GM19463 (cell line): ENCODE measurements at regions not wholly inside any gene's neighbourhood (a gene's known extent, or its start where the extent isn't known, plus 50 kb on each side); places are given as distances from the start of the nearest gene placed in this dataset.

ENCODE experiments used
- ATAC-seq: cut with Tn5 transposase; IDR thresholded peaks from one replicate; pipeline ENCODE4 v1.9.1; 2021; ENCODE audit warnings: mild to moderate bottlenecking, moderate library complexity; ENCODE audit not compliant: unreplicated experiment

DNA sequence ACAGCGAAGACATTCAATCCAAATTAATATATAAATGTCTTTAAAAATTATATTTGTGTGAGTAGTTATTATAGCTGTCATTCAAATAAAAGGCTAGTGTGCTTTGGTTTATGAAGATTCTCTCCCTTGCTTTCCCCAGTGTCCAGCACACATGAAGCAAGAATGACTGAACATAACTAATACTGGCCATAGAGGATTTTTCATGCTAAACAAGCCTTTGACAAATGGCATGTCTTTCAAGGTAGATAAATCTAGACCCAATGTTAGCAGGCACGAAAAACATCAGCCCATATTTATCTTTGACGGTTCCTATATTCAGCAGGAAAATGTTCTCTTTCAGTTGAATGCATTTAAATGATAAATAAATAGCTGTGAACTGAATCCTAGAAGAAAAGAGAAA lies 1234.4 kb downstream of the EPHA7 start:
- no peak for ATAC-seq

DNA sequence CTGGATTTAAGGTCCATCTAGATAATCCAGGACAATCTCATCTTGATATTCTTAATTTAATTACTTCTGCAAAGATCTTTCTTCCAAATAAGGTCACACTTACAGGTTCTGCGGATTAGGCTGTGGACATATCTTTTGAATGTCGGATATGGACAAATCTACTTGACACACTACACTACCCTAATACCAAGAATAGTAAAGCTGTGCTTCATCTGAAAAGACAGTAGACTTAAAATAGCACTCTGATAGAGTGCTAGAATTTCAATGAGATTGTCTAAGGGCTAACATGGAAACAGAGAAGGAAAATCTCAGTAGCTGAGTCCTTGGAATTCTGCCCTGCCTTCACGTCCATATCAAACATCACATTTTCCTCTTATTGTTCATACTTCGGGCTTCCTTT lies 1238.0 kb downstream of the EPHA7 start:
- no peak for ATAC-seq

DNA sequence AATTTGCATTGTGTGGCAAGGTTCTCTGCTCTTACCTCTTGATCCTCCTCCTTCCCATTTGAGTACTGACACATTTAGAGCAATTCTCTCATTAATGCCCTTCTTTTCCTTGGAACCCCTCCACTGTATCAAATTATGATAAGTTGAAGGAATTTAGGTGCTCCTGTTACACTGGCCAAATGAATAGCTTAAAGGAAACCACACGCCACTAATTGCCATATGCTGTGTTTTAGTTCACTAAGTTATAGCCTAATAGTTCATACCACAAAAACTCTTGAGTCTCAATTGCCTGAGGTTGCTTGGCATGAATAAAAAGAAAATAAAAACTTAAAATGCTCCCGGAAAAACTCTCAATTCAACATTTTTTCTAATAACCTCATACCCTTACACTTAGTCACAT lies 1239.3 kb downstream of the EPHA7 start:
- ATAC-seq, result no peak

DNA sequence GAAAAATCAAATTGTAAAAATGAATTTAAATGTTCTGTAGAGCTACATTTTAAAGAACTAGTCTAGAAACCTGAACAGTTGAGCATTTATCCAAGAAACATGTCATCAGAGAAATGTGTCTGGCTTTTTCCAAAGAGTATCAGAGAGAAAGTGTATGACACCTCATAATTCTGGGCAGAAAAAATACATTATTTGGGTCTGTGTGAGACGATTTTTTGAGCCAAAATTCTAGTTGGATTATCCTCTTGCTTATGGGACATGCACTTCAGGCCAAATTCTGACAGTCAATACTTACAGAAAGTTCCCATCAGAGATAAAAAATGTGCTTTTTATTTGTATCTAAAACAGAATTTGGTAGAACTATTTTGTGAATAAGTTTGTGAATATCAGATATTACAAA lies 1242.7 kb downstream of the EPHA7 start:
- ATAC-seq, result no peak

DNA sequence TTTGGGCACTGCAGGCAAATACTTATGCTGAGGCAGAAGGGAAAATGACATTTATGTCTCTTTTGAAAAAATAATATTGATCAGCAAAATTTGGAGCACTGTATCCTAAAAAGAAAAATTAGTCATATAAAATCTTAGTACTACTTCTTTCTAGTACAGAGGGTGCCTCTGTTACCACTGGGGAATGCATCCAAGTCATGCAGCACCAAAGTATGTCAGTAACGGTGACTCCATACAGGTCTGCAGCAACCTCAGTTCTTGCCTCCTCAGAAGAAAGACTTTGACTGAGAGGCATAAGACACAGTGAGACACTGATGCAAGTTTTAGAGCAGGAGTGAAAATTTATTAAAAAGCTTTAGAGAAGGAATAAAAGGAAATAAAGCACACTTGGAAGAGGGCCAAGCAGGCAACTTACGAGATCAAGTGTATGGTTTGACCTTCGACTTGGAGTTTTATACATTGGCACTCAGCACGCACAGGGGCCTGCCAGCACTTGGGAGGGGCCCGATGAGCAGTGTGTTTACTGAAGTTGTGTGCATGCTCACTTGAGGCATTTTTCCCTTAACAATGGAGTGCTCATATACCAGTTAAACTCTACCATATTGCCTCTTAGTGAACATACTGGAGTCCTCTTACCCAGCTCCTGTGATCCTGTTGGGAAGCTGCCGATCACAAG lies 1244.8 kb downstream of the EPHA7 start:
- no peak for ATAC-seq

DNA sequence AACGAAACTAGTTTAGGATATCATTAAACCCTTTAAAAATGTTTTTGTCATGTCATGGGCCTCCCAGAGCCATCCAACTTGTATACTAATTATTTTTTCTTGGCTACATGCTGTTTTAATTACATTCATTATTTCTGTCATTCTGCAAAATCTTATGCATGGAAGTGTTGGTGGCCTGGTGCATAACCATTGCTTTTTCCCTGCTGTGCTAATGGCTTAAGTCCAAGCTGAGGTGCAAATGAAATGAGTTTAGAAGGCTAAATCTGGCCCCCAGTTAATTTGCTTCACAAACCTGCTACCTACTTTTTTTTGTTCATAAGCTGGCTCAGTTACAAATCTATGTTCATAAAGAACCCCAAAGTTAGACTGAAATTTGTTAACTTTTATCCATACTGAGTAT lies 1249.9 kb downstream of the EPHA7 start:
- no peak for ATAC-seq

DNA sequence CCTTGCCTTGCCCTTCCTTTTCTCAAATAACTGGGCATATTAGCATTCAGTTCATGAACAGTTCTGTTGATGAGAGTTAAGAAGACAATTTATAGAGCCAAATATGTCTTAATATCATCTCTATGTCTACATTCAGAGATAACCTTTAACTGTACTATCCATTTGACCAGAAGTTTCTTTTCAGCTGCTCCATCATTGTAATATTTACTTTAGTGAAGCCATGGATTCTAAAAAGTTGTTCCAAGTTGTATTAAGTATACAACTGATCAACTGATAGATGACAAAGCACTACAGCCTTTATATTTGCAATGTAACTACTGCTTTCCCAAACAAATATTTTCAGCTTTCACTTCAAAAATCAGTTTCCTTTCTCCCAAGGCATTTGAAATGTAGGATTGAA lies 1252.7 kb downstream of the EPHA7 start:
- ATAC-seq, result no peak

DNA sequence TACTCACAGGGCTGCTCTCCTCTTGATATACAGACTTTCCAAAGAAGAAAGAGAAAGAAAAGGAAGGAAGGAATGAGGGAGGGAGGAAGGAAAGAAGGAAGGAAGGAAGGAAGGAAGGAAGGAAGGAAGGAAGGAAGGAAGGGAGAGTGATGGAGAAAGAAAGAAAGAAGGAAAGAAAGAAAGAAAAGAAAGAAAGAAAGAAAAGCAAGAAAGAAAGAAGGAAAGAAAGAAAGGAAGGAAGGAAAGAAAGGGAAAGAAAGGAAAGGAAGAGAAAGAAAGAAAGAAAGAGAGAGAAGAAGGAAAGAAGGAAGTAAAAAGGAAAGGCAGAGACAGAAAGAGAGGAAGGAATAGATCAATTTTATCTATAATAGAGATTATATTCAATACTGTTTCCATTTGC lies 1257.4 kb downstream of the EPHA7 start:
- no peak for ATAC-seq

DNA sequence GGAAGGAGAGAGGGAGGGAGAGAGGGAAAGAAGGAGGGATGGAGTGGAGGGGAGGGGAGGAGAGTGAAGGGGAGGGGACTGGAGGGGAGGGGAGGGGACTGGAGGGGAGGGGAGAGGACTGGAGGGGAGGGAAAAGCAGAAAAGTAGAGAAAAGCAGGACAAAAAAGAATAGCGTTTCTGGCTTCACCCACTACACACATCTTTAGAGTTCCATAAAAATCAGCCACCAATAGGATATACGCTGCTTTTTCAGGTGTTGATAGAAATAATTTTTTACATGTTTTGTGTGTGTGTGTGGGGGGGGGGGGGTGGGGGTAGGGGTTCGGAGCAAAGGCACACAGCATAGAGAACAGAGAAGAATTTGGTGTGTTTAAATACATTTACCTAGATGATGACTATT lies 1259.1 kb downstream of the EPHA7 start:
- ATAC-seq, result no peak

DNA sequence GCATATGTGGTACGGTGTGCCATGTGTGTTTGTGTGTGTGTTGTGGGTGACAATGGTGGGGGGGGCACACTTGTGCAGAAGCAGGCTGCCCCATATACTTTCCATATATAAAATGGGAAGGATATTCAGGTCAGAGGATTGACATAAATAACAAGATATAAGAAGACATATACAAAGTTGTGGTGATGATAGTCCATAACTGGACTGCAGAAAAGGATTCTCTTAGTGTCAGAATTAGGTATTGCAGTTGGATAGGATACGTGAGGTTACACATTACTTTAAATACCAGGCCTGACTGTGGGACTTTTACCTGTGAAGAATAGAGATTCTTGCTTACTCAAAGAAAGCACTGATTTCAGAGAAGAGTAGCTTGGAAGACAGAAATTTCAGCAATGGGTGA lies 1260.3 kb downstream of the EPHA7 start:
- ATAC-seq, result no peak

DNA sequence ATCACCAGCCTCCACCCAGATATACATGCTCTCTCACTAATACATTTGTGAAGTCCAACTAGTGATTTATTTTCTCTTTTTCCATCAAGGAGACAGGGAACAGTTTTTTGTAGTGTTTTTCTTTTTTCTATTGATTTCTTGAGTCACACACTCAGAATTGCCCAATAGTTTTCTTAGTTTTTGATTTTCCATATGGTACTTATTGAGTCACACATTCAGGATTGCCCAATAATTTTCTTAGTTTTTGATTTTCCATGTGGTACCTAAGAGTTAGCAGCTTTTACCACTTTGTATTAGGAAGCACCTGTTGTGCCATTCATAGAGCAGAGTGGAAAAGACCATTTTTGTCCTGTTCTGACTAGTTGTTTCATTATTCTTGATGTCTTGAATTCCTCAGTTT lies 1268.8 kb downstream of the EPHA7 start:
- no peak for ATAC-seq

DNA sequence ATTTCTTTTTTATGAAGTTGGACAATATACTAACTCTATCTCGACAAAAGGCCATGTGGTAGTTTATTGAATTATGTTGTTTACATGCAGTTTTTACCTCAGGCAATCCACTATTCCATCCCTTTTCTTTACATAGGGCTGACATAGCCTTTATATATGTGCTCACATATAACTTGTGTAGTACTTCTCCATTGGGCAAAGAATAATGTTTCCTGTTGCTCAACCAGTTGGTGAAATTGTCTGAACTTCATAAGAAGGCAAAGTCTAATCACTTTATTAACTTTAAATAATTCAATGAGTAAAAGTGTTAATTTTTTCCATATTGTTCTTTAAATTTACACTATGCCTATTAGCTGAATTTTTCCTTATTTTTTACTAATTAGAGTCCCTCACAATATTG lies 1272.1 kb downstream of the EPHA7 start:
- ATAC-seq, result no peak

DNA sequence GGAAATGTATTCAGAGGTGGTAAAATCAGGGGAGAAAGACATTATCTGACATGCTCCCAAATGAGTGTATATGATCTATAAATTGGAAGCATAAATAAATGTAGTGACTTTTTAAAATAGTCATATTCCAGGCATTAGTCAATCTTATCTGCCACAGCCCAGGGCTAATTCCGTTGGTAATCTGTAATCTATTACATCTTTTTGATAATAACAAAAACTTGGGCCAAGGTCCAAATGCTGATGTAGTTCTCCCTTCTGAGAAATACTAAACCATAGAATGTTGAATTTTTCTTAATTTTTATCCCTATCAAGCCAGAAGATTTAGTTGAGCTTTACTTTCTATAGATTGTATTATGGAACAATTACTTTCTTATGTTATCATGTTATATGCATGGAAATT lies 1279.8 kb downstream of the EPHA7 start:
- no peak for ATAC-seq

DNA sequence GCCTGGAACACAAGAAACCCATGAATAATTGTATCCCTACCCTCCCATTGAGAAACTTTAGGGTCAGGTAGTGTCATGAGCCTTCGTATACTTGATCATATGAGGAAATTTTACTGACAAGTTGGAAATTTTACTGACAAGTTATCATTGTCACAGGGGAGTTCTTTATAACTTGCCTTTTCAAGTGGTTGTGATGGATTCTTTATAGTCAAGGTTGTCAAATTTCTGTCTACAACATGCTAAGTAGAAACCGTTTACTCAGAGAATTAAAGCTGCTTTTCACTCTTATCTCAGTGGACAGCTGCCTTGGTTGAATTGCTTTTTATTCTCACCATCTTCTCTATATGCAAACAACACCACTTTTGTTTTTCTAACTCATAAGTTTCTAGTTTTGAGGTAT lies 1286.4 kb downstream of the EPHA7 start:
- no peak for ATAC-seq

DNA sequence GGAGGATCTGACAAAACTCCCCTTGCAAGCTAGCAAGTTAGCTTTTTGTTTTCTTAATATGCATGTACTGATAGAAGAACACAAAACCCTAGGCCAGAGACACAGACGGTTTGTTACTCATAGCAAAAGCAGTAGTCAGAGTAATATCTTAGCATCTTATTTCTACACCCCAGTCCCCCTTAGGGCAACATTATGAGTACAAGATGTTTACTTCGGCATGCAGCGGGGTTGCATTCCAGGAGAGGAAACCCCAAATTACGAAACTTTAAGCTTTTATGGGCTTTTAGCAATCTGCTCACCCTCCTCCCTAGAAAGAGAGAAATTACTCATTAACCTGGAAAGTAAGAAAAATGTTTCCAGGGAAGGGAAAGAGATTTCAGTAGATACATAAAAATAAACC lies 1286.9 kb downstream of the EPHA7 start:
- ATAC-seq, result no peak

DNA sequence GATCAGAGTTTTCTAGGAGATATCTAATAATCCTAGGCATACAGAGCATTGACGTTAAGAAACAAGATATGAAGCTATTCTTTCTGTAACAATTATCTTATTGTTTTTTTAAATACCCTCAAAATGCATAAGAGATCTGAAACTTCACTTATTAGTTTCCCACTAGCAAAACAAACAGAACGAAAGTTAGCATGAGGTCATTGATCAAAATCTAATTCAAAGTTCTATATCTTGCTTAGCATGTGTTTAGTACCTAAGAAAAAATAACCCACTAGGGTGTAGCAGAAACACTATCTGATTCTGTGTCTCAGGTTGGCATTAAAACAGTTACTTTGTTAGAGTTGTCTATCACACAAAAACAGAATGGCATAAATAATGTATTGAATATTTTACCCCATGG lies 1288.4 kb downstream of the EPHA7 start:
- no peak for ATAC-seq

DNA sequence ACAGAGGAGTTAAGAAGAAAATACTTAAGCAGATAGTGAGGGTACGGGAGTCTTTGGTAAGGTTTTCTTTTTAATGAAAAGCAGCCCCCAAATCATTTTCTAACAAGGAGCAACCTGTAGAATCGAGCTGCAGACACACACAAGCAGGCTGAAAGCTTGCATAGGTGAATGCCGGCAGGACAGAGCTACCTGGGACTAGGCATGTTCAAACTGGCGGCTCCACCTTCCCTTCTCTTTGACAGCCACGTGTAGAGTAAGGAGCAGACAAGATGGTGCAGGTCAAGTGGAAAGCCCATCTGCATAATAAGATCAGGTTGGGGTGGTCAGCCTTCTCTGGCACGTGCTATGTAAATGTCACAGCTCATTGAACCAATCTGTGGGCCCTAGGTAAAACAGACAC lies 1292.4 kb downstream of the EPHA7 start:
- no peak for ATAC-seq

DNA sequence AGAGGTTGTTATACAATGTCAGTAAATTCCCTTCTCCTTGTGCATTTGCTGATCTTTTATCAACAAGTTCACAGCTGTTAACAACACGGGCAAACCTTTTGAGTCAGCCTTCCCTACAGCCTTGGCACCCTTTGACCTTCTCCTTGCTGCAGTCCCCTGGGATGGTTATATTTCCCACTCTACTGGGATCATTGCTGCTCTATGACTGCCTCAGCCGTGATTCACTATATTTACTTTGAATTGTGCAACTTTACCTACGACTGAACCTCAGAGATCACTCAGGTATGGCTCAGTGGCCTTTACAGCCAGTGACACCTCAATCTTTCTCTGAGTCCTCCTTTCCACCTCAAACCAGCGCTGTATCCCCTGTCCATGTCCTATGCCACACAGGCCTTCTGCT lies 1293.3 kb downstream of the EPHA7 start:
- ATAC-seq, result no peak

DNA sequence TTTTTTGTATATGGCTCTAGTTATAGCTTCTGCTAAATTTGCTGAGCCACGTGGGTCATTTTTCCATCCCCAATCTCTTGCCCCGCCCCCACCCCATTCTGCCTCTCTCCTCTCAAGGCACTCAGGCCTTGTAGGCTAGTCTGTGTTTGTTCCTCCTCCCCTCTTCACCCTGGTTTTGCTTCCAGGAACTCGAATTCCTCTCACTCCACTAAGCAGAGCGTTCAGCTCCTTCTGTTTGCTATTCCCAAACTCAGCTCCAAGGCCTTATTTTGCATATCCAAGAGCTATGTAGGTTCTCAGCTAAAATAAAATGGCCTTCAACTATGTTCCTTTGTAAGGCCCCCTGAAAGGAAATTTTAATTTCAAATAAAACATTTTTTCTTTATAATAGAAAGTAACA lies 1293.7 kb downstream of the EPHA7 start:
- ATAC-seq, result no peak

DNA sequence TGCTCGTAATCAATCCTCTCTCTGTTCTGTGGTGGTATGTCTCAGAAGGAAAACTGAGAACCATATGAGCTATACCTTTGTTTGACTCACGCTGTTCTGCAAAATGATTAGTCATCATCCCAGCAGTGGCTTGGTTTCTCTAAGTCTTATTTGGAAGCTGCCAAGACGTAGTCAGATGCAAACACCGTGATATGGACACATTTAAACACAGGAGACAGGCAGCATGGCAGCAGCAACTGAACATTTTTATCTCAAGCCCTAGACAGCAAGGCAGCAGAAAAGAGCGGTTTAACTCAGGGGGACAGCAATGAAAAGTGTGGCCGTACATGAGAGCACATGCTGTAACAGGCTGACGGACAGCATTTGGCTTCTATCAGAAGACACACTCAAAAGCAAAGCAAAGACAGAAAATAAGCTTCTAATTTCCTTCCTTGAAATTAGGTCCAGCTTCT lies 1295.1 kb downstream of the EPHA7 start:
- ATAC-seq, result no peak

DNA sequence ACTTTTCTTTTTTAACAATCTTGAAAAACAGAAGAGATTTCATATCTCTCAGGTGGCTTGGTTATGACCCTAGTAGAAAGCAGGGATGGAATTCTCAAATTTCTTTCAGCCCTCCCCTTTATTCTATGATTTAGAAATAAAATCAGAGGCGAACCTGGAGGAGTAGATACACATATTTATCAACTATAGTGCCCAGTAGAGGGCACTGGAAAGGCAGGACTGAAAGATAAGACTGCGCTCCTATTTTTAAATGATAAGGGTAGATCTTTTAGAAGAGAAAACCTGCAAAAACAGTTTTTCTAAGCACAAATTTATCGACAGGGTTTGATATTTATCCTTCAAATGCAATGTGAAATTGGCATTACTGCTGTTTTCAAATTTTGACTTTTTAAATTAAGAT lies 1296.6 kb downstream of the EPHA7 start:
- ATAC-seq, result no peak

DNA sequence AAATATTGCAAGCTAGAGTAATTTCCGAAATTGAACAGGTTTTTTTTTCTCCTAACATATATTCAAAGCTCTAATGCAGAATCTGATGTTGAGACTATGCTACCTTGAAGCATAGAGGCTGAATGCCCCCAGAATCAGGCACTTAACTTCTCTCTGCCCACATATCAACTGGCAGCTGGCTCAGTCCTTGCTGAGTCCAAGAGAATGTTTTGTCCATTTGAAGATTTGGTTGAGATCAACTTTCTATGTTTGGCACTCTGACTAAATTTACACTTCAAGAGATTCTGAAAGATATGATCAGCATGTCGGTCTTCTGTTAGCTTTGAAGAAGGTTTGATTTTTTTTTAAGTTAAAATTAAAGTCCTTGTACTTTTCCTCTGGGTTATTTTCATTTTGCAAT lies 1298.1 kb downstream of the EPHA7 start:
- ATAC-seq, result no peak

DNA sequence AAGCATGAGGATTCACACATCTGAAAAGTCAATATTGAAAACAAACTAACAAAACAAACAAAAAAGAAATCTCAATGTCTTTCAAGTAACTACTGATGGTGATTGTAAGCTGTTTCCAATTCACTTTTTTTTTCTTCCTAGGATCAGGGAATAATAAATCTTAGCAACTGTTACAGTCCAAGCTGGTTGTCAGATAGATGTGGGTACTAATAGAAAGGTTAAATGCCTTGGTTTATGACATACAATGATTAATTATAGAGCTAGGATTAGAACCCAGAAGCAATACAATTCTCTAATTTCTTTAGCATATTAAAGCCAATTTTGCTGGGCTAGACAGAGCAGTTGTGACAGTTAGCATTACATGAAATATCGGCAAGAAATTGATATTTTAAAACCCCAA lies 1301.6 kb downstream of the EPHA7 start:
- no peak for ATAC-seq

DNA sequence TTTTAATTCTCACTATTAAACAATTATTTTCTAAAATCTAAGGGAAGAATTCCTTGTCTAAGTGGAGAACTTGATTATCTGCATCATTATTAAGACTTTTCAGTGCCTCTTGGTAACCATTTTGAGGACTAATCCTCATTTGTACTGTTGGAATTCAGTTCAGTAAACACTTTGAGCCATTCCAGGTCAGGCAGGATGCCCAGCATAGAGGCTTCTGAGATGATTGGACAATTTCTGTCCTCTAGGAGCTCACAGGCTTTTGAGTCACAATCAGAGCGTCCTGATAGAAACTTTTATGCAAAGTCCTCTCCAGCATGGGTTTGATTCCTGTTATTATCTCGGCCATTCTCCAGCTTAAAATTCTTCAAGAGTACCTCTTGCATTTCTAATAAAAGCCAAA lies 1304.6 kb downstream of the EPHA7 start:
- no peak for ATAC-seq
